ENCODE measurements at regions not wholly inside any gene's neighbourhood (a gene's known extent, or its start where the extent isn't known, plus 50 kb on each side); places are given as distances from the start of the nearest gene placed in this dataset.

DNA sequence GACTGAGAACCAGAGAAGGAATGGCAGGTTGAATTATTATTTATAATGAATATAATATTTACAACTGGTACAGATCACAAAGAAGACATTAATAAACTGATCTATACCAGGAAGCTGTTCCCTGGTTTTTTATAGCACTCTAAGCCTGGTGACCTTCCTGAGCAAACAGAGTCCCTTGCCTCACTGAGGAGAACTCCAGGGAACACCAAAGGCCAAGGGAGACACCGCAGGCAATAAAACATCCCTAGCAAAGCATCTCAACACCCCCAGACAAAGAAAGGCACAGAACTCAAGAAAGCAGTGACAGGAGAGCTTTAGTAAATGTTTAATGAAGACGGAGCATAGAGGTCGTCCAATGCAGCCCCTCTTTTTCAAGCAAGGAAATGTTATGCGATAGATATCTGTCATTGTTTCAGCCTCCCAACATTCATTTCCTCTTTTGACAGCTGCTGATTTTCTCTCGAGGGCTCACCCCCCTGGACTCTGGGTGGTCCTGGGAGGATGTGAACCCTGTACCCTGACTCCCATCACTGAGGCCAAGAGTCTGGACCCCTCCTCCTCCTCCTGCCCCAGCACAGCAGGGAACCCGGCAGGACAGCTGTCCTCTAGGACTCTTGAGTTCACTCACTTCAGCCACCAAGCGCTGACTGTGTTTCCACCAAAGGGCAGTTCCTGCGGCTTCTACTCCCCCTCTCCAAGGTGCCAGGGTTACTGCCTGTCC is 342.5 kb upstream of the GATB start:
- Mint-ChIP-seq H3K9me3 (ENCODE audit: unreplicated experiment) (no peaks in the 10 kb centered on the region), H3K36me3 (ENCODE audit: insufficient read depth, unreplicated experiment) (no peaks in the 10 kb centered on the region), H3K4me1 (ENCODE audit: insufficient read depth, unreplicated experiment) (peaks cover 35% of the 10 kb centered on the region), H3K4me3 (ENCODE audit: unreplicated experiment) (no peak overlapping the region), H3K27ac (ENCODE audit: low read depth, unreplicated experiment) (peak overlapping the region; percentile 36), H3K27me3 (ENCODE audit: insufficient read depth, unreplicated experiment) (no peaks in the 10 kb centered on the region)
- intact Hi-C loops (cut with micrococcal nuclease), result no loop called here
- no peak for DNase-seq (ENCODE audit: unreplicated experiment)
- POLR2A ChIA-PET, result no interaction called here
- CTCF ChIA-PET, result interaction anchor here (0.6 kb wide), 1 partner anchor 485 kb away, joined by 3 read pairs; no protein-coding TSS in a partner anchor
- TF ChIP-seq, protein P1, sequence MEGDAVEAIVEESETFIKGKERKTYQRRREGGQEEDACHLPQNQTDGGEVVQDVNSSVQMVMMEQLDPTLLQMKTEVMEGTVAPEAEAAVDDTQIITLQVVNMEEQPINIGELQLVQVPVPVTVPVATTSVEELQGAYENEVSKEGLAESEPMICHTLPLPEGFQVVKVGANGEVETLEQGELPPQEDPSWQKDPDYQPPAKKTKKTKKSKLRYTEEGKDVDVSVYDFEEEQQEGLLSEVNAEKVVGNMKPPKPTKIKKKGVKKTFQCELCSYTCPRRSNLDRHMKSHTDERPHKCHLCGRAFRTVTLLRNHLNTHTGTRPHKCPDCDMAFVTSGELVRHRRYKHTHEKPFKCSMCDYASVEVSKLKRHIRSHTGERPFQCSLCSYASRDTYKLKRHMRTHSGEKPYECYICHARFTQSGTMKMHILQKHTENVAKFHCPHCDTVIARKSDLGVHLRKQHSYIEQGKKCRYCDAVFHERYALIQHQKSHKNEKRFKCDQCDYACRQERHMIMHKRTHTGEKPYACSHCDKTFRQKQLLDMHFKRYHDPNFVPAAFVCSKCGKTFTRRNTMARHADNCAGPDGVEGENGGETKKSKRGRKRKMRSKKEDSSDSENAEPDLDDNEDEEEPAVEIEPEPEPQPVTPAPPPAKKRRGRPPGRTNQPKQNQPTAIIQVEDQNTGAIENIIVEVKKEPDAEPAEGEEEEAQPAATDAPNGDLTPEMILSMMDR (IDR thresholded peaks at IDR 0.05; ENCODE audit: unreplicated experiment), result no peak
- BruUV-seq (replicated peaks), result no TSS peak

DNA sequence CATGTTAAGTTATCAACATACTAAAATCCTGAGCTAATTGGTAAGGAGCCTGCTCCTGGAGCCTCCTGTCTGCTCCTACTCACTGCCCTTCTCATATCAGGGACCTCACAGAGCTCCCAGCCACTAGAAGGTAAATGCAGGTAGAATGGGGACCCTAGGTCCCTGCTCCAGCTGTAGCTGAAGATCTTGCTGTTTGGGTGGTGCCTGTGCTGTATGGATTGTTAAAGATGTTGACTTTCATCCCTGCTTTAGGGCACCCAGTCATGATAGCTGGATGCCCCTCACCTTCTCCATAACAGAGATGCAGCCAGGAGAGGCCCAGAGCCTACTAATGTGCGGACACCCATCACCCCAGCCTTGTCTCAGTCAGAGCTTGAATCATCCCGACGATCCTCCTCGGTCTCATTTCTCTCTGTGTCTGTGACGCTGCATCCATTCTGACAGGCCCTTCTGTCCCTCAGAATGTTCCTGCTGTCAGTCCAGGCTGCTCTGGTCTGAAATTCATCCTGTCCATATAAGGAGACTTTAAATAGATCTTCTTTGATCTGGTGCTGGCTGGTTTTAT is 341.7 kb upstream of the GATB start:
- Mint-ChIP-seq H3K36me3 (ENCODE audit: insufficient read depth, unreplicated experiment) (no peaks in the 10 kb centered on the region), H3K27ac (ENCODE audit: low read depth, unreplicated experiment) (no peak overlapping the region), H3K4me1 (ENCODE audit: insufficient read depth, unreplicated experiment) (peaks cover 35% of the 10 kb centered on the region), H3K27me3 (ENCODE audit: insufficient read depth, unreplicated experiment) (no peaks in the 10 kb centered on the region), H3K4me3 (ENCODE audit: unreplicated experiment) (no peak overlapping the region), H3K9me3 (ENCODE audit: unreplicated experiment) (no peaks in the 10 kb centered on the region)
- TF ChIP-seq, protein P1 (IDR thresholded peaks at IDR 0.05; ENCODE audit: unreplicated experiment), result no peak
- intact Hi-C loops (cut with micrococcal nuclease), result no loop called here
- ChIA-PET POLR2A (interaction anchor here (0.5 to 1.2 kb wide), 4 partner anchors 45 to 1086 kb away, joined by 3 read pairs; no protein-coding TSS in a partner anchor), CTCF (no interaction called here)
- no TSS peak for BruUV-seq (replicated peaks)
- DNase-seq (ENCODE audit: unreplicated experiment), result no peak

DNA sequence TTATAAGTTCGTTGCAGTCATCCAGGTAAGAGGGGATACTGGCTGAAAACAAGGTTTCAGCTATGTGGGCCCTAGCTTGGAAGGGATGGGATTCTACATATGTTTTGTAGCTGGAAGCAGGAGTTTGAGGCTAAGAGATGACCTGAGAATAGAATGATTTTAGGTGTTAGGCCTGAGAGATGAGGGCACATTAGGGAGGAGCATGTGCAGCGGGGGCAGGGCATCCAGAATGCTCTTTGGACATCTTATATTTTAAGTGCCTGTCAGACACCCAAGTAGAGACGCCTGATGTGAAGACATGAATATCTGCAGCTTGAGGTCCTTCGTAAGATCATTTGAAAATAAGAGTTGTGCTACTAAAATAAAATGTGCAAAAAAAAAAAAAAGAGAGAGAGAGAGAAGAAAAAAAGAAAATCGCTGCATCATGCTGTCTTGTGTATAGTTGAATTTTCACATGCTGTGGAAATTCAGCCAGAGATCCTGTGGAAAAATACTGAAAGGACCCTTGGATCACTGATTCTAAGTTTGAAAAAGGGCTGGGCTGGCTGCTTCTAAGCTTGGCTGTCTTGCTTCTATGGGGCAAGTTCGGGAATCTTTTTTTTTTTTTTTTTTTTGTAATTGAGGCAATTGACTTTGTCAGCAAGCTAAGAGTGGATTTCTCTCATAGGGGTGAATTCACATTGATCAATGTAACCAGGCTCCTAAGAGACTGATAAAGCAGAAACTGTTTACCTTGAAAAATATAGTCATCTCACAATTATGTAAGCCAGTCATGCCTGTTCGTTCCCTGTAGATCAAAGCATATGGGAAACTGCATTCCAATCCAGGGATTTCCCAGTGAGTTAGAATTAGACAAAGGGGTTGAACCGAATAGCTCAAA is 341.0 kb upstream of the GATB start:
- no TSS peak for BruUV-seq (replicated peaks)
- peaks cover 28% of the 10 kb centered on the region for H3K4me1 Mint-ChIP-seq (ENCODE audit: insufficient read depth, unreplicated experiment)
- H3K27me3 Mint-ChIP-seq (ENCODE audit: insufficient read depth, unreplicated experiment), result no peaks in the 10 kb centered on the region
- DNase-seq (ENCODE audit: unreplicated experiment), result no peak
- ChIA-PET POLR2A (interaction anchor here (0.8 to 1.2 kb wide), 3 partner anchors 45 to 1085 kb away, joined by 3 read pairs; no protein-coding TSS in a partner anchor), CTCF (no interaction called here)
- no peaks in the 10 kb centered on the region for H3K36me3 Mint-ChIP-seq (ENCODE audit: insufficient read depth, unreplicated experiment)
- TF ChIP-seq, protein P1 (IDR thresholded peaks at IDR 0.05; ENCODE audit: unreplicated experiment), result no peak
- no peak overlapping the region for H3K4me3 Mint-ChIP-seq (ENCODE audit: unreplicated experiment)
- no peaks in the 10 kb centered on the region for H3K9me3 Mint-ChIP-seq (ENCODE audit: unreplicated experiment)
- intact Hi-C loops (cut with micrococcal nuclease), result no loop called here
- H3K27ac Mint-ChIP-seq (ENCODE audit: low read depth, unreplicated experiment), result no peak overlapping the region

Data from MCF 10A (cell line).